Erythroblast (primary cell): ENCODE measurements at regions not wholly inside any gene's neighbourhood (a gene's known extent, or its start where the extent isn't known, plus 50 kb on each side); places are given as distances from the start of the nearest gene placed in this dataset.

Experiments used
- GATA1 ChIP-seq: IDR thresholded peaks from 2 replicates; pipeline ENCODE4 v1.6.1; 2011; ENCODE audit warnings: low read depth, mild to moderate bottlenecking, control low read depth, low read length, moderate library complexity
- POLR2A ChIP-seq: IDR thresholded peaks from 2 replicates; pipeline ENCODE4 v1.6.1; 2011; ENCODE audit warnings: mild to moderate bottlenecking, low read length

GRCh38 chr2:212915121-212915782 is 236.2 kb downstream of the IKZF2 start:
- TF ChIP-seq POLR2A (no peak), GATA1 (no peak)
